SK-N-SH (cell line): ENCODE measurements at regions not wholly inside any gene's neighbourhood (a gene's known extent, or its start where the extent isn't known, plus 50 kb on each side); places are given as distances from the start of the nearest gene placed in this dataset.

Source experiments
- CTCF ChIA-PET: fragments of 300-600, 350-600 bp; formaldehyde crosslinking; extraction: SDS; loops from one replicate; lab custom pipeline; 2021; lab: Yijun Ruan, JAX
- POLR2A ChIA-PET: fragments of 350-600 bp; sonication (Branson Sonifier 250); formaldehyde crosslinking; extraction: SDS; loops from one replicate; lab custom pipeline; 2020; ENCODE audit warnings: antibody characterized with exemption, inconsistent platforms; lab: Yijun Ruan, JAX
- DNase-seq: peaks from one replicate; pipeline ENCODE4 v3.0.0; 2012
- H2AFZ ChIP-seq: fragments of 200-600 bp; sonication (generic); 2 replicates; pipeline ENCODE4 v1.8.1; 2016; ENCODE audit warnings: antibody characterized with exemption, mild to moderate bottlenecking, low read depth
- H3F3A ChIP-seq: fragments of 200-600 bp; sonication (generic); replicated peaks from 2 replicates; pipeline ENCODE3; 2016; ENCODE audit warnings: antibody characterized with exemption, mild to moderate bottlenecking; ENCODE audit not compliant: insufficient read depth
- H3K27ac ChIP-seq, 2 experiments: fragments of 200-500 bp in 1 of 2; fragments of 200-600 bp in 1 of 2; sonication (Bioruptor generic) in 1 of 2; sonication (generic), shearing (Covaris generic) in 1 of 2; 2 replicates each; pipeline versions ENCODE4 v1.5.1 to v1.6.1; 2014 to 2016; ENCODE audit warnings: low read depth in 2 of 2, inconsistent platforms in 1 of 2, low read length in 1 of 2, mild to moderate bottlenecking in 1 of 2, mixed read lengths in 1 of 2
- H3K27me3 ChIP-seq: fragments of 200-600 bp; sonication (generic), shearing (Covaris generic); 2 replicates; pipeline ENCODE4 v1.6.1; 2016; ENCODE audit warnings: mixed run types; ENCODE audit not compliant: insufficient read depth
- H3K36me3 ChIP-seq, 2 experiments: fragments of 200-500 bp in 1 of 2; fragments of 200-600 bp in 1 of 2; sonication (Bioruptor generic) in 1 of 2; sonication (generic) in 1 of 2; replicated peaks in 1 of 2; 2 replicates each; pipeline versions ENCODE3 to v1.5.1; 2014 to 2016; ENCODE audit warnings: low read length in 1 of 2, mild to moderate bottlenecking in 1 of 2; ENCODE audit not compliant: insufficient read depth in 2 of 2, control insufficient read depth in 1 of 2
- H3K4me1 ChIP-seq, 2 experiments: fragments of 200-500 bp in 1 of 2; fragments of 200-600 bp in 1 of 2; sonication (Bioruptor generic) in 1 of 2; sonication (generic), shearing (Covaris generic) in 1 of 2; 2 replicates each; pipeline versions ENCODE4 v1.5.1 to v1.6.1; 2014 to 2016; ENCODE audit warnings: low read depth in 1 of 2, low read length in 1 of 2, mixed run types in 1 of 2; ENCODE audit not compliant: insufficient read depth in 2 of 2, control insufficient read depth in 1 of 2
- H3K4me2 ChIP-seq: fragments of 200-600 bp; sonication (generic), shearing (Covaris generic); 2 replicates; pipeline ENCODE4 v1.6.1; 2017; ENCODE audit warnings: mixed run types
- H3K4me3 ChIP-seq, 2 experiments: fragments of 200-500 bp in 1 of 2; fragments of 200-600 bp in 1 of 2; sonication (Bioruptor generic) in 1 of 2; sonication (generic), shearing (Covaris generic) in 1 of 2; 2 replicates each; pipeline versions ENCODE4 v1.5.1 to v1.8.1; 2014 to 2016; ENCODE audit warnings: low read depth in 2 of 2, inconsistent platforms in 1 of 2, low read length in 1 of 2, mild to moderate bottlenecking in 1 of 2, mixed read lengths in 1 of 2, moderate library complexity in 1 of 2
- H3K79me2 ChIP-seq: fragments of 200-600 bp; sonication (generic); 2 replicates; pipeline ENCODE4 v1.8.1; 2017; ENCODE audit warnings: mild to moderate bottlenecking; ENCODE audit not compliant: insufficient read depth
- H3K9ac ChIP-seq: fragments of 200-600 bp; sonication (generic); 2 replicates; pipeline ENCODE4 v1.6.1; 2017; ENCODE audit warnings: mixed run types
- H3K9me2 ChIP-seq: fragments of 200-600 bp; sonication (generic); 2 replicates; pipeline ENCODE4 v1.6.1; 2017; ENCODE audit warnings: mixed run types
- H3K9me3 ChIP-seq: fragments of 200-600 bp; sonication (generic); 2 replicates; pipeline ENCODE4 v1.6.1; 2017; ENCODE audit warnings: mixed run types, mild to moderate bottlenecking, moderate library complexity
- H4K20me1 ChIP-seq: fragments of 200-600 bp; sonication (generic); 2 replicates; pipeline ENCODE4 v1.6.1; 2017; ENCODE audit warnings: mild to moderate bottlenecking, mixed run types; ENCODE audit not compliant: insufficient read depth
- CHD2 ChIP-seq: fragments of 150-350 bp; IDR thresholded peaks from 2 replicates; pipeline ENCODE4 v1.6.1; 2018; ENCODE audit warnings: low read length; ENCODE audit not compliant: partially characterized antibody
- ELF1 ChIP-seq: IDR thresholded peaks from 2 replicates; pipeline ENCODE4 v1.4.0; 2012
- EP300 ChIP-seq, 2 experiments: IDR thresholded peaks; 2 replicates each; pipeline versions ENCODE4 v1.4.0 to v1.6.1; 2012; ENCODE audit warnings: borderline replicate concordance in 1 of 2, low read depth in 1 of 2, low read length in 1 of 2
- FOXM1 ChIP-seq: IDR thresholded peaks from 2 replicates; pipeline ENCODE4 v1.4.0; 2012; ENCODE audit warnings: low read depth, mild to moderate bottlenecking
- GATA2 ChIP-seq: sonication (generic); formaldehyde crosslinking; IDR thresholded peaks from 2 replicates; pipeline ENCODE4 v1.5.0; 2020; ENCODE audit warnings: mild to moderate bottlenecking, missing genetic modification reagents
- MEF2A ChIP-seq: IDR thresholded peaks from 2 replicates; pipeline ENCODE4 v1.4.0; 2012; ENCODE audit warnings: low read depth, borderline replicate concordance
- MXI1 ChIP-seq: IDR thresholded peaks from 2 replicates; pipeline ENCODE4 v1.6.1; 2012; ENCODE audit warnings: mild to moderate bottlenecking, low read depth, low read length, improper control_type of control experiment
- NFIC ChIP-seq: IDR thresholded peaks from 2 replicates; pipeline ENCODE4 v1.4.0; 2012; ENCODE audit warnings: borderline replicate concordance
- NRF1 ChIP-seq: IDR thresholded peaks from 2 replicates; pipeline ENCODE4 v1.6.1; 2012; ENCODE audit warnings: low read depth, mild to moderate bottlenecking, low read length
- PBX3 ChIP-seq: IDR thresholded peaks from 2 replicates; pipeline ENCODE4; 2012
- POLR2AphosphoS5 ChIP-seq: IDR thresholded peaks from 2 replicates; pipeline ENCODE4 v1.6.1; 2012; ENCODE audit warnings: low read depth, low read length
- RAD21 ChIP-seq: IDR thresholded peaks from 2 replicates; pipeline ENCODE4 v1.6.1; 2012; ENCODE audit warnings: mild to moderate bottlenecking, low read length
- RXRA ChIP-seq: IDR thresholded peaks from 2 replicates; pipeline ENCODE4 v1.4.0; 2012; ENCODE audit warnings: low read depth, mild to moderate bottlenecking, borderline replicate concordance
- SIN3A ChIP-seq: IDR thresholded peaks from 2 replicates; pipeline ENCODE4 v1.6.1; 2012; ENCODE audit warnings: low read depth, mild to moderate bottlenecking, low read length, moderate library complexity, borderline replicate concordance
- SMC3 ChIP-seq: IDR thresholded peaks from 2 replicates; pipeline ENCODE4 v1.6.1; 2012; ENCODE audit warnings: low read depth, low read length, improper control_type of control experiment
- TAF1 ChIP-seq: IDR thresholded peaks from 2 replicates; pipeline ENCODE4 v1.6.1; 2012; ENCODE audit warnings: low read depth, mild to moderate bottlenecking, low read length, moderate library complexity, borderline replicate concordance
- TCF12 ChIP-seq: IDR thresholded peaks from 2 replicates; pipeline ENCODE4 v1.4.0; 2012
- TEAD4 ChIP-seq: IDR thresholded peaks from 2 replicates; pipeline ENCODE4 v1.4.0; 2012; ENCODE audit warnings: mild to moderate bottlenecking, borderline replicate concordance; ENCODE audit not compliant: insufficient read depth
- USF2 ChIP-seq: fragments of 150-350 bp; IDR thresholded peaks from 2 replicates; pipeline ENCODE4 v1.6.1; 2017; ENCODE audit warnings: antibody characterized with exemption, low read length, low read depth, borderline replicate concordance
- WGBS: methylation state at CpG from one replicate; pipeline ENCODE4 v1.1.6; 2017; ENCODE audit warnings: low lambda C conversion rate; 5-methylcytosine and 5-hydroxymethylcytosine counted together
- TF ChIP-seq, protein P1 (sequence below): IDR thresholded peaks from 2 replicates; pipeline ENCODE4 v1.4.0; 2012; ENCODE audit warnings: low read depth, borderline replicate concordance

- Histone ChIP-seq H3K27ac (no peak overlapping the region), H4K20me1 (no peaks in the 10 kb centered on the region), H3F3A (peaks cover 12% of the 10 kb centered on the region), H3K4me2 (no peak overlapping the region), H3K27me3 (no peaks in the 10 kb centered on the region), H2AFZ (no peak overlapping the region), H3K9ac (no peak overlapping the region), H3K79me2 (no peaks in the 10 kb centered on the region), H3K36me3 (no peaks in the 10 kb centered on the region), H3K9me2 (no peaks in the 10 kb centered on the region), H3K4me3 (no peak overlapping the region), H3K9me3 (no peaks in the 10 kb centered on the region), H3K4me1 (no peaks in the 10 kb centered on the region)
- DNase-seq: no peak
- TF ChIP-seq FOXM1 (no peak), PBX3 (no peak), NRF1 (no peak), MXI1 (no peak), POLR2AphosphoS5 (no peak), USF2 (no peak)
- TF ChIP-seq, protein P1, sequence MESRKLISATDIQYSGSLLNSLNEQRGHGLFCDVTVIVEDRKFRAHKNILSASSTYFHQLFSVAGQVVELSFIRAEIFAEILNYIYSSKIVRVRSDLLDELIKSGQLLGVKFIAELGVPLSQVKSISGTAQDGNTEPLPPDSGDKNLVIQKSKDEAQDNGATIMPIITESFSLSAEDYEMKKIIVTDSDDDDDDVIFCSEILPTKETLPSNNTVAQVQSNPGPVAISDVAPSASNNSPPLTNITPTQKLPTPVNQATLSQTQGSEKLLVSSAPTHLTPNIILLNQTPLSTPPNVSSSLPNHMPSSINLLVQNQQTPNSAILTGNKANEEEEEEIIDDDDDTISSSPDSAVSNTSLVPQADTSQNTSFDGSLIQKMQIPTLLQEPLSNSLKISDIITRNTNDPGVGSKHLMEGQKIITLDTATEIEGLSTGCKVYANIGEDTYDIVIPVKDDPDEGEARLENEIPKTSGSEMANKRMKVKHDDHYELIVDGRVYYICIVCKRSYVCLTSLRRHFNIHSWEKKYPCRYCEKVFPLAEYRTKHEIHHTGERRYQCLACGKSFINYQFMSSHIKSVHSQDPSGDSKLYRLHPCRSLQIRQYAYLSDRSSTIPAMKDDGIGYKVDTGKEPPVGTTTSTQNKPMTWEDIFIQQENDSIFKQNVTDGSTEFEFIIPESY: no peak
- CTCF ChIA-PET: no interaction called here
- POLR2A ChIA-PET: no interaction called here
- WGBS: 95% methylated on average over 6 of the region's 15 CpGs
Observed at GRCh38 chr12:116497051-116497591, 62.1 kb upstream of the MAP1LC3B2 start.

DNA sequence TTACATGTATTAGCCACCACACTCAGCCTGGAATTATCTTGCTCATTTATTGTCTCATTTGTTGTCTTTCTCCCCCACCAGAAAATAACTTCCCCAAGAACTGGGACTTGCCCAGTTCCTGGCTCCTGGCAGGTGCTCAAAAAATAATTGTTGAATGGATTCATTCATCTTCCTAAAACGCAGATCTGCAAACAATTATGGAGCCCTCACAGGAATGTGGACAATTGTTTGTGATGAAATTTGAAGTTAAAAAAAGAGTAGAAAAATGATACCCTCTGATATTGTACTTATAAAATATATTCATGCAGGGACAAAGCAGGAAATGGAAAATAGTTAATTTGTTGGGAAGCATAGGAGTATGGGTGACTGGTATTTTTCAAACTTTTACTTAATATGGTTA is 60.7 kb upstream of the MAP1LC3B2 start:
- Histone ChIP-seq H3F3A (peaks cover 12% of the 10 kb centered on the region), H3K27ac (peak overlapping the region; percentile 7 to 56; a peak in 2 of 4 replicates), H3K9me3 (no peaks in the 10 kb centered on the region), H3K9ac (no peak overlapping the region), H3K4me3 (no peak overlapping the region), H3K4me2 (no peak overlapping the region), H3K79me2 (no peaks in the 10 kb centered on the region), H3K4me1 (no peaks in the 10 kb centered on the region), H3K9me2 (no peaks in the 10 kb centered on the region), H4K20me1 (no peaks in the 10 kb centered on the region), H2AFZ (no peak overlapping the region), H3K27me3 (no peaks in the 10 kb centered on the region), H3K36me3 (no peaks in the 10 kb centered on the region)
- POLR2A ChIA-PET: no interaction called here
- CTCF ChIA-PET: no interaction called here
- WGBS: 3% methylated on average over 1 of the region's 1 CpG
- no peak for DNase-seq
- TF ChIP-seq EP300 (IDR thresholded peaks at IDR 0.05; ENCODE audit: borderline replicate concordance in 1 of 2, low read depth in 1 of 2, low read length in 1 of 2): peak; percentile 53 to 54; a peak in 1 of 4 replicates
- no peak for TF ChIP-seq RAD21
- no peak for TF ChIP-seq CHD2
- peak; percentile 67 for TF ChIP-seq PBX3
- TF ChIP-seq MXI1: no peak
- TF ChIP-seq MEF2A: no peak; the same call in 1 of the 2 replicates
- no peak; the same call in 1 of the 2 replicates for TF ChIP-seq ELF1
- no peak for TF ChIP-seq GATA2 (CRISPR knock-in tag)
- TF ChIP-seq, protein P1: no peak
- no peak for TF ChIP-seq NRF1
- no peak for TF ChIP-seq FOXM1
- TF ChIP-seq TAF1: no peak
- TF ChIP-seq SMC3: no peak
- no peak for TF ChIP-seq TEAD4
- TF ChIP-seq TCF12: peak; percentile 95
- TF ChIP-seq SIN3A: no peak
- no peak for TF ChIP-seq RXRA
- peak; percentile 66; the same call in 1 of the 2 replicates for TF ChIP-seq NFIC
- TF ChIP-seq POLR2AphosphoS5: peak; percentile 43; the same call in 1 of the 2 replicates
